ENCODE measurements at regions not wholly inside any gene's neighbourhood (a gene's known extent, or its start where the extent isn't known, plus 50 kb on each side); places are given as distances from the start of the nearest gene placed in this dataset.

DNA sequence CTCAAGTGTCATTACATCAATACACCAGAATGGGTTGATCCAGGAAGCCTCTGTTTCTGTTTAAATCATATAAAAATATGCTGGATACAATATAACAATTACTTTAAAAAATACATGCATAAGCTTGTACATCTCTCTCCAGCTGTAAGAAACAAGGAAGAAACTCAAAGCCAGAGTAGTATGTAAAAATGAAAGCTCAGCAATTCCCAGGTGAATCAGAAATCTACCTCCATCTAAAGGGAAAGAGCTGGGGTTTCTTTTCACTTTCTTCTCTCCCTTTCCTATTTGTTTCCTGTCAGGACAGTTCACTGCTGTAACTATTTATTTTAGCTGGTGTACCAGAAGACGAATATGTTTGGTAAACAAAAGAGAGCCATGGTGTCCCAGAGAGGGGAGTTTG, 301.0 kb upstream of the C1orf87 start:
- TF ChIP-seq, protein P1, sequence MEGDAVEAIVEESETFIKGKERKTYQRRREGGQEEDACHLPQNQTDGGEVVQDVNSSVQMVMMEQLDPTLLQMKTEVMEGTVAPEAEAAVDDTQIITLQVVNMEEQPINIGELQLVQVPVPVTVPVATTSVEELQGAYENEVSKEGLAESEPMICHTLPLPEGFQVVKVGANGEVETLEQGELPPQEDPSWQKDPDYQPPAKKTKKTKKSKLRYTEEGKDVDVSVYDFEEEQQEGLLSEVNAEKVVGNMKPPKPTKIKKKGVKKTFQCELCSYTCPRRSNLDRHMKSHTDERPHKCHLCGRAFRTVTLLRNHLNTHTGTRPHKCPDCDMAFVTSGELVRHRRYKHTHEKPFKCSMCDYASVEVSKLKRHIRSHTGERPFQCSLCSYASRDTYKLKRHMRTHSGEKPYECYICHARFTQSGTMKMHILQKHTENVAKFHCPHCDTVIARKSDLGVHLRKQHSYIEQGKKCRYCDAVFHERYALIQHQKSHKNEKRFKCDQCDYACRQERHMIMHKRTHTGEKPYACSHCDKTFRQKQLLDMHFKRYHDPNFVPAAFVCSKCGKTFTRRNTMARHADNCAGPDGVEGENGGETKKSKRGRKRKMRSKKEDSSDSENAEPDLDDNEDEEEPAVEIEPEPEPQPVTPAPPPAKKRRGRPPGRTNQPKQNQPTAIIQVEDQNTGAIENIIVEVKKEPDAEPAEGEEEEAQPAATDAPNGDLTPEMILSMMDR (IDR thresholded peaks at IDR 0.05) = no peak
- TF ChIP-seq POLR2A (IDR thresholded peaks at IDR 0.05) = no peak

Measured in lower leg skin (tissue), 3 donors.